KBM-7 (cell line): ENCODE measurements at regions not wholly inside any gene's neighbourhood (a gene's known extent, or its start where the extent isn't known, plus 50 kb on each side); places are given as distances from the start of the nearest gene placed in this dataset.

Experiments
- DNase-seq: peaks from one replicate; pipeline ENCODE4 v3.0.0-alpha.2; 2015
- in situ Hi-C: fragments of 300-500 bp; cut with MboI; formaldehyde crosslinking; loops from 2 replicates; pipeline ENCODE4 v1.14.3; 2020; ENCODE audit warnings: low sequenced_read_pairs, low pct_unique_long_range_greater_than_20kb, mixed read lengths

- in situ Hi-C loops = no loop called here
- no peak for DNase-seq
Observed at GRCh38 chr20:48571949-48572847, 255.6 kb downstream of the PREX1 start.

GRCh38 chr20:48569679-48570078 is 258.1 kb downstream of the PREX1 start:
- DNase-seq = no peak
- in situ Hi-C loops = no loop called here

- no peak for DNase-seq
- in situ Hi-C loops = no loop called here
Observed at GRCh38 chr20:48568520-48568919, 259.3 kb downstream of the PREX1 start.

GRCh38 chr20:48567145-48567544 is 260.7 kb downstream of the PREX1 start:
- no peak for DNase-seq
- in situ Hi-C loops = no loop called here

- in situ Hi-C loops = no loop called here
Observed at GRCh38 chr20:48564982-48565539, 262.7 kb downstream of the PREX1 start.

GRCh38 chr20:48563191-48563870 is 264.5 kb downstream of the PREX1 start:
- in situ Hi-C loops = no loop called here
- DNase-seq = no peak

More at GRCh38 chr20:48564982-48565539, 262.7 kb downstream of the PREX1 start:
- no peak for DNase-seq

GRCh38 chr20:48562586-48563116 is 265.1 kb downstream of the PREX1 start:
- in situ Hi-C loops = no loop called here
- DNase-seq = no peak

GRCh38 chr20:48558906-48559305 is 268.9 kb downstream of the PREX1 start:
- DNase-seq = no peak
- in situ Hi-C loops = no loop called here

- no peak for DNase-seq
- in situ Hi-C loops = no loop called here
Observed at GRCh38 chr20:48557380-48557779, 270.4 kb downstream of the PREX1 start.

- in situ Hi-C loops = no loop called here
- DNase-seq = no peak
Observed at GRCh38 chr20:48556956-48557355, 270.8 kb downstream of the PREX1 start.

GRCh38 chr20:48552550-48552949 is 275.2 kb downstream of the PREX1 start:
- in situ Hi-C loops = no loop called here
- DNase-seq = no peak

GRCh38 chr20:48550814-48551213 is 277.0 kb downstream of the PREX1 start:
- in situ Hi-C loops = no loop called here
- DNase-seq = no peak

- in situ Hi-C loops = no loop called here
- DNase-seq = no peak
Observed at GRCh38 chr20:48547664-48548063, 280.1 kb downstream of the PREX1 start.

GRCh38 chr20:48544402-48545339 is 283.1 kb downstream of the PREX1 start:
- DNase-seq = no peak
- in situ Hi-C loops = no loop called here

GRCh38 chr20:48541581-48542071 is 286.2 kb downstream of the PREX1 start:
- in situ Hi-C loops = no loop called here
- DNase-seq = no peak

- no peak for DNase-seq
- in situ Hi-C loops = no loop called here
Observed at GRCh38 chr20:48538856-48539255, 288.9 kb downstream of the PREX1 start.

GRCh38 chr20:48538058-48538825 is 289.6 kb downstream of the PREX1 start:
- DNase-seq = no peak

GRCh38 chr20:48536206-48536605 is 291.6 kb downstream of the PREX1 start:
- no peak for DNase-seq
- in situ Hi-C loops = no loop called here

More at GRCh38 chr20:48538058-48538825, 289.6 kb downstream of the PREX1 start:
- in situ Hi-C loops = no loop called here
